Nephron (organoid): ENCODE measurements at regions not wholly inside any gene's neighbourhood (a gene's known extent, or its start where the extent isn't known, plus 50 kb on each side); places are given as distances from the start of the nearest gene placed in this dataset.

Source experiments
- H3K27ac Mint-ChIP-seq, 3 experiments: 2 replicates each; pipeline ENCODE4 v1.8.0; 2020; ENCODE audit warnings: mixed read lengths in 3 of 3, mild to moderate bottlenecking in 2 of 3, moderate library complexity in 1 of 3
- H3K27me3 Mint-ChIP-seq: 2 replicates; pipeline ENCODE4 v1.8.0; 2021; ENCODE audit warnings: low read depth, mild to moderate bottlenecking, moderate library complexity, mixed read lengths
- H3K36me3 Mint-ChIP-seq: 2 replicates; pipeline ENCODE4 v1.8.0; 2020; ENCODE audit warnings: low read depth, mixed read lengths
- H3K4me1 Mint-ChIP-seq: 2 replicates; pipeline ENCODE4 v1.8.0; 2020; ENCODE audit warnings: mixed read lengths
- H3K4me3 Mint-ChIP-seq, 3 experiments: 2 replicates each; pipeline ENCODE4 v1.8.0; 2020; ENCODE audit warnings: mild to moderate bottlenecking in 3 of 3, mixed read lengths in 3 of 3, moderate library complexity in 2 of 3
- H3K9me3 Mint-ChIP-seq: 2 replicates; pipeline ENCODE4 v1.8.0; 2020; ENCODE audit warnings: mixed read lengths
- CTCF ChIP-seq, 3 experiments: fragments of 200-600 bp; sonication (generic); IDR thresholded peaks; one replicate each; pipeline ENCODE4 v1.5.0; 2021; ENCODE audit warnings: antibody characterized with exemption in 3 of 3; ENCODE audit not compliant: unreplicated experiment in 3 of 3

GRCh38 chr5:34535433-34535832 lies 120.7 kb upstream of the RAI14 start:
- Mint-ChIP-seq H3K4me1 (peaks cover 53% of the 10 kb centered on the region), H3K27me3 (peaks cover 4% of the 10 kb centered on the region), H3K4me3 (no peak overlapping the region), H3K27ac (peak overlapping the region in 2 of 3 experiments; percentile 95 to 97), H3K9me3 (no peaks in the 10 kb centered on the region), H3K36me3 (no peaks in the 10 kb centered on the region)
- no peak for TF ChIP-seq CTCF (IDR thresholded peaks at IDR 0.05; ENCODE audit: unreplicated experiment in 3 of 3)

- no peaks in the 10 kb centered on the region for H3K9me3 Mint-ChIP-seq
- no peak for TF ChIP-seq CTCF (IDR thresholded peaks at IDR 0.05; ENCODE audit: unreplicated experiment in 3 of 3)
- no peak overlapping the region for H3K4me3 Mint-ChIP-seq
- H3K27ac Mint-ChIP-seq, result peak overlapping the region in 1 of 3 experiments; percentile 43
- peaks cover 4% of the 10 kb centered on the region for H3K27me3 Mint-ChIP-seq
- peaks cover 47% of the 10 kb centered on the region for H3K4me1 Mint-ChIP-seq
- H3K36me3 Mint-ChIP-seq, result no peaks in the 10 kb centered on the region
These were observed 120.0 kb upstream of the RAI14 start for GRCh38 chr5:34535944-34536623.

- peaks cover 4% of the 10 kb centered on the region for H3K27me3 Mint-ChIP-seq
- H3K9me3 Mint-ChIP-seq, result peaks cover 2% of the 10 kb centered on the region
- TF ChIP-seq CTCF (IDR thresholded peaks at IDR 0.05; ENCODE audit: unreplicated experiment in 3 of 3), result no peak
- H3K4me1 Mint-ChIP-seq, result peaks cover 45% of the 10 kb centered on the region
- no peak overlapping the region for H3K27ac Mint-ChIP-seq
- no peak overlapping the region for H3K4me3 Mint-ChIP-seq
- no peaks in the 10 kb centered on the region for H3K36me3 Mint-ChIP-seq
These were observed 119.4 kb upstream of the RAI14 start for GRCh38 chr5:34536699-34537098.

GRCh38 chr5:34538026-34538672 lies 118.0 kb upstream of the RAI14 start:
- Mint-ChIP-seq H3K27ac (no peak overlapping the region), H3K4me1 (peaks cover 33% of the 10 kb centered on the region), H3K4me3 (no peak overlapping the region), H3K27me3 (peaks cover 4% of the 10 kb centered on the region), H3K9me3 (peaks cover 10% of the 10 kb centered on the region), H3K36me3 (peaks cover 5% of the 10 kb centered on the region)
- no peak for TF ChIP-seq CTCF (IDR thresholded peaks at IDR 0.05; ENCODE audit: unreplicated experiment in 3 of 3)

GRCh38 chr5:34539183-34539582 lies 116.9 kb upstream of the RAI14 start:
- H3K4me1 Mint-ChIP-seq, result peaks cover 23% of the 10 kb centered on the region
- no peak for TF ChIP-seq CTCF (IDR thresholded peaks at IDR 0.05; ENCODE audit: unreplicated experiment in 3 of 3)
- H3K27ac Mint-ChIP-seq, result no peak overlapping the region
- H3K9me3 Mint-ChIP-seq, result peaks cover 18% of the 10 kb centered on the region
- H3K4me3 Mint-ChIP-seq, result no peak overlapping the region
- H3K27me3 Mint-ChIP-seq, result peaks cover 4% of the 10 kb centered on the region
- H3K36me3 Mint-ChIP-seq, result peaks cover 5% of the 10 kb centered on the region

- no peak overlapping the region for H3K27ac Mint-ChIP-seq
These were observed 115.1 kb upstream of the RAI14 start for GRCh38 chr5:34541067-34541466.

More at GRCh38 chr5:34541067-34541466, 115.1 kb upstream of the RAI14 start:
- no peak for TF ChIP-seq CTCF (IDR thresholded peaks at IDR 0.05; ENCODE audit: unreplicated experiment in 3 of 3)
- peaks cover 8% of the 10 kb centered on the region for H3K4me1 Mint-ChIP-seq
- peaks cover 27% of the 10 kb centered on the region for H3K9me3 Mint-ChIP-seq
- H3K4me3 Mint-ChIP-seq, result no peak overlapping the region
- peaks cover 4% of the 10 kb centered on the region for H3K27me3 Mint-ChIP-seq
- H3K36me3 Mint-ChIP-seq, result peaks cover 5% of the 10 kb centered on the region
